DND-41 (cell line): ENCODE measurements at regions not wholly inside any gene's neighbourhood (a gene's known extent, or its start where the extent isn't known, plus 50 kb on each side); places are given as distances from the start of the nearest gene placed in this dataset.

Experiments
- EZH2 ChIP-seq: IDR thresholded peaks from 3 replicates; pipeline ENCODE4 v1.6.1; 2012; ENCODE audit warnings: borderline replicate concordance, low read depth, mild to moderate bottlenecking, moderate library complexity, low read length, inconsistent platforms; ENCODE audit not compliant: severe bottlenecking
- TF ChIP-seq, protein P1 (sequence below): IDR thresholded peaks from 2 replicates; pipeline ENCODE4 v1.5.1; 2012; ENCODE audit warnings: borderline replicate concordance, low read length, moderate library complexity, mild to moderate bottlenecking; ENCODE audit not compliant: poor library complexity, severe bottlenecking; ENCODE audit errors: extremely low read depth

DNA sequence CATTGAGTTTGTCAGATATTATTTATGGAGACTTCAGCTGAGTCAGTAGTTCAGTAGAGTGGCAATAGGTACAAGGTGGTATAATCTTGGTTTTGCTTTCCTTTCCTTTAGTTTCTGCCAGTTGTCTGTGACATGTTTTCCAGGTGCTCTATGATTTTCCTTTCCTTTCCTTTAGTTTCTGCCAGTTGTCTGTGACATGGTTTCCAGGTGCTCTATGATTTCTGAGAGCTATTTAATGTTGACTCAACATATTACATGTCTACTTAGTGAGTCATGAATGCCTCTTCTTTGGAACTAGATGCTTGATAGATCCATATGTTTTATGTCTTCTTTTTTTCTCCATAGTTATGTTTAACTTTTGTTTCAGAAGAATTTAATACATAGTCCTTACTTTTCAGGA is 186.4 kb upstream of the DEFB112 start:
- TF ChIP-seq EZH2: no peak
- TF ChIP-seq, protein P1, sequence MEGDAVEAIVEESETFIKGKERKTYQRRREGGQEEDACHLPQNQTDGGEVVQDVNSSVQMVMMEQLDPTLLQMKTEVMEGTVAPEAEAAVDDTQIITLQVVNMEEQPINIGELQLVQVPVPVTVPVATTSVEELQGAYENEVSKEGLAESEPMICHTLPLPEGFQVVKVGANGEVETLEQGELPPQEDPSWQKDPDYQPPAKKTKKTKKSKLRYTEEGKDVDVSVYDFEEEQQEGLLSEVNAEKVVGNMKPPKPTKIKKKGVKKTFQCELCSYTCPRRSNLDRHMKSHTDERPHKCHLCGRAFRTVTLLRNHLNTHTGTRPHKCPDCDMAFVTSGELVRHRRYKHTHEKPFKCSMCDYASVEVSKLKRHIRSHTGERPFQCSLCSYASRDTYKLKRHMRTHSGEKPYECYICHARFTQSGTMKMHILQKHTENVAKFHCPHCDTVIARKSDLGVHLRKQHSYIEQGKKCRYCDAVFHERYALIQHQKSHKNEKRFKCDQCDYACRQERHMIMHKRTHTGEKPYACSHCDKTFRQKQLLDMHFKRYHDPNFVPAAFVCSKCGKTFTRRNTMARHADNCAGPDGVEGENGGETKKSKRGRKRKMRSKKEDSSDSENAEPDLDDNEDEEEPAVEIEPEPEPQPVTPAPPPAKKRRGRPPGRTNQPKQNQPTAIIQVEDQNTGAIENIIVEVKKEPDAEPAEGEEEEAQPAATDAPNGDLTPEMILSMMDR: no peak
